ENCODE measurements at regions not wholly inside any gene's neighbourhood (a gene's known extent, or its start where the extent isn't known, plus 50 kb on each side); places are given as distances from the start of the nearest gene placed in this dataset.

DNA sequence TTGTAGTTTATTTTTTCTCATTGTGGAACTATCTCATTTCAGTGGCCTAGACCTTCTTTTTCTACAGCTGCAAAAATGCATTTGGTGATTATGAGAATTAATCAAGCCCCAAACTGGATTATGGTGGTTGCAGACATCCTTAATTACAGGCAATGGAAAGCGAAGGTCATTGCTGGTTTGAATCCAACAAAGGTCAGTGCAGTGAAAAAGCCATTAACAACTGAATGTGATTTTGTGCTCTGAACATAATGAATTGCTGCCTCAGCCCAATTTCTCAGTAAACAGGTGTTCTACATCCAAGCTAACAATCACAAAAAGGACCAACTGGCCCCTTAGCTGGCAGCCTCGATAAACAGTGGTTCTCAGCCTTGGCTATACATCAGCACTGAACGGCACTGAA is 260.1 kb upstream of the DPPA4 start:
- intact Hi-C loops (cut with DNase I), result no loop called here
- Histone ChIP-seq H3K27me3 (no peaks in the 10 kb centered on the region), H3K9me3 (peaks cover 0 to 9% of the 10 kb centered on the region in 2 donors), H3K4me3 (no peak overlapping the region), H3K27ac (no peak overlapping the region), H3K36me3 (no peaks in the 10 kb centered on the region), H3K4me1 (no peaks in the 10 kb centered on the region)
- DNase-seq (ENCODE audit: low spot score in 2 of 2), result no peak
- TF ChIP-seq, protein P1, sequence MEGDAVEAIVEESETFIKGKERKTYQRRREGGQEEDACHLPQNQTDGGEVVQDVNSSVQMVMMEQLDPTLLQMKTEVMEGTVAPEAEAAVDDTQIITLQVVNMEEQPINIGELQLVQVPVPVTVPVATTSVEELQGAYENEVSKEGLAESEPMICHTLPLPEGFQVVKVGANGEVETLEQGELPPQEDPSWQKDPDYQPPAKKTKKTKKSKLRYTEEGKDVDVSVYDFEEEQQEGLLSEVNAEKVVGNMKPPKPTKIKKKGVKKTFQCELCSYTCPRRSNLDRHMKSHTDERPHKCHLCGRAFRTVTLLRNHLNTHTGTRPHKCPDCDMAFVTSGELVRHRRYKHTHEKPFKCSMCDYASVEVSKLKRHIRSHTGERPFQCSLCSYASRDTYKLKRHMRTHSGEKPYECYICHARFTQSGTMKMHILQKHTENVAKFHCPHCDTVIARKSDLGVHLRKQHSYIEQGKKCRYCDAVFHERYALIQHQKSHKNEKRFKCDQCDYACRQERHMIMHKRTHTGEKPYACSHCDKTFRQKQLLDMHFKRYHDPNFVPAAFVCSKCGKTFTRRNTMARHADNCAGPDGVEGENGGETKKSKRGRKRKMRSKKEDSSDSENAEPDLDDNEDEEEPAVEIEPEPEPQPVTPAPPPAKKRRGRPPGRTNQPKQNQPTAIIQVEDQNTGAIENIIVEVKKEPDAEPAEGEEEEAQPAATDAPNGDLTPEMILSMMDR (IDR thresholded peaks at IDR 0.05), result no peak

DNA sequence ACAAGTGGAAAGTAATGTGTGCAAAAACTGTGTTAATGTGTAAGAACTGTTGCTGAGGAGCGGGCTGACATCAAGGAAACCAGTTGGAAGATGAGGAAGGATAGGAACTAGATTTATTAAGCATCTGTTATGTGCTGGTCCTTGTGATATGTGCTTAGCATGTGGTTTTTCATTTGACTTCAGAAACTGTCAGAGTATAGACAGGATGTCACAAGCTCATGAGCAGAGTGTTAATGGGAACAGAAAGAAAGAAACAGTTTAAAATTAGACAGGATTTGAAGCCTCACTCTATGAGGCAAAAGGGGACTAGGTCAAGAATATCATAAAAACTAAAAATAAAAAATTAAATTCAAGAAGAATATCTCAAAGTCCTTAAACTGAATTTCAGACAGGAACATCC is 270.6 kb upstream of the DPPA4 start:
- intact Hi-C loops (cut with DNase I), result no loop called here
- Histone ChIP-seq H3K4me3 (no peak overlapping the region), H3K27me3 (no peaks in the 10 kb centered on the region), H3K27ac (no peak overlapping the region), H3K36me3 (no peaks in the 10 kb centered on the region), H3K9me3 (no peaks in the 10 kb centered on the region), H3K4me1 (no peaks in the 10 kb centered on the region)
- TF ChIP-seq, protein P1 (IDR thresholded peaks at IDR 0.05), result no peak
- no peak for DNase-seq (ENCODE audit: low spot score in 2 of 2)

DNA sequence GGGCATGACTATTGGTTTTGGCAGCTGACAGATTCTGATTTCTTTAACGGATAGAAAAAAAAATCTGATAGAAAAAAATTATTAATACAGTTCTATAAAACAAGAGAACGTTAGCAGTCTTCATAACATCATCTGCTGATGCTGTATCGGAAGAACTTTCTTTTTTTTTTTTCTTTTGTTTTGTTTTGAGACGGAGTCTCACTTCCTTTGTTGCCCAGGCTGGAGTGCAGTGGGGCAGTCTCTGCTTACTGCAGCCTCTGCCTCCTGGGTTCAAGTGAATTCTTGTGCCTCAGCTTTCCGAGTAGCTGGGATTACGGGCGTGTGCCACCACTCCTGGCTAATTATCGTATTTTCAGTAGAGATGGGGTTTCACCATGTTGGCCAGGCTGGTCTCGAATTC is 271.2 kb upstream of the DPPA4 start:
- Histone ChIP-seq H3K9me3 (no peaks in the 10 kb centered on the region), H3K4me3 (no peak overlapping the region), H3K27me3 (no peaks in the 10 kb centered on the region), H3K4me1 (no peaks in the 10 kb centered on the region), H3K36me3 (no peaks in the 10 kb centered on the region), H3K27ac (no peak overlapping the region)
- DNase-seq (ENCODE audit: low spot score in 2 of 2), result no peak
- TF ChIP-seq, protein P1 (IDR thresholded peaks at IDR 0.05), result no peak
- intact Hi-C loops (cut with DNase I), result no loop called here

- Histone ChIP-seq H3K4me1 (no peaks in the 10 kb centered on the region), H3K4me3 (no peak overlapping the region), H3K36me3 (no peaks in the 10 kb centered on the region), H3K27me3 (no peaks in the 10 kb centered on the region), H3K9me3 (no peaks in the 10 kb centered on the region), H3K27ac (no peak overlapping the region)
- DNase-seq (ENCODE audit: low spot score in 2 of 2), result no peak
- intact Hi-C loops (cut with DNase I), result no loop called here
- TF ChIP-seq, protein P1 (IDR thresholded peaks at IDR 0.05), result no peak
Measured at GRCh38 chr3:109618766-109619378, 281.5 kb upstream of the DPPA4 start.

- TF ChIP-seq, protein P1 (IDR thresholded peaks at IDR 0.05), result no peak
- intact Hi-C loops (cut with DNase I), result no loop called here
- H3K27me3 ChIP-seq, result no peaks in the 10 kb centered on the region
Measured at GRCh38 chr3:109631897-109632296, 294.6 kb upstream of the DPPA4 start.

DNA sequence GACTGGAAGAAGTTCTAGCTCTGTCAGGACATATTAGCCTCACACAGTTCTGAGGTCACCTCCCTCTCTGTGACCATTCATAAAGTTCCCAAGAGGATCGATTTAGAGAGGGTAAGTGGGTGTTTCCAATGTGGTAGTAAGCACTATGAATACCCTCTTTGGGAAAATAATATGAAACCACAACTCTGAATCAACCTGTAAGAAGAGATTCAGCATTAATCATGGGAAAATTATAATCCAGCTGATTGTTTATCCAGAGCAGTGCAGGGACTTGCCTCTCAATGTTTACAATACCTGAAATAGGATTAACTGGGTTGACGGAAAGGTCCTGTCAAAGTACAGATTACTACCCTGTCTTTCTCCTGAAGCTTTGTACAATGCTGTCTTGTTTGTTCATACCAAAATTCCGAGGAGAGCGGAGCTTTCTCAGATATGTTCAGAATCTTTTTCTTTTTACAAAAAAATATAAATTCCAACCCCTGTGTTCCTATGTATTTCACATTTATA is 302.9 kb upstream of the DPPA4 start:
- intact Hi-C loops (cut with DNase I), result no loop called here
- TF ChIP-seq, protein P1 (IDR thresholded peaks at IDR 0.05), result no peak

More at GRCh38 chr3:109631897-109632296, 294.6 kb upstream of the DPPA4 start:
- no peak for DNase-seq (ENCODE audit: low spot score in 2 of 2)
- no peak overlapping the region for H3K4me3 ChIP-seq
- no peaks in the 10 kb centered on the region for H3K9me3 ChIP-seq
- H3K36me3 ChIP-seq, result no peaks in the 10 kb centered on the region
- no peak overlapping the region for H3K27ac ChIP-seq
- H3K4me1 ChIP-seq, result no peaks in the 10 kb centered on the region

More for the DNA sequence above, 302.9 kb upstream of the DPPA4 start:
- Histone ChIP-seq H3K4me1 (no peaks in the 10 kb centered on the region), H3K36me3 (no peaks in the 10 kb centered on the region), H3K27ac (no peak overlapping the region), H3K4me3 (no peak overlapping the region), H3K27me3 (no peaks in the 10 kb centered on the region), H3K9me3 (no peaks in the 10 kb centered on the region)
- DNase-seq (ENCODE audit: low spot score in 2 of 2), result no peak
